A549 (cell line): ENCODE measurements at regions not wholly inside any gene's neighbourhood (a gene's known extent, or its start where the extent isn't known, plus 50 kb on each side); places are given as distances from the start of the nearest gene placed in this dataset.

Experiments used
- ATAC-seq, 2 experiments: fragments of 200-7000 bp in 1 of 2; fragments of >200 bp in 1 of 2; cut with Nextera tagmentation in 1 of 2; cut with Tn5 transposase in 1 of 2; 3 replicates each; pipeline versions ENCODE4 v1.8.0 to v1.9.1; 2018 to 2020; ENCODE audit warnings: mild to moderate bottlenecking in 1 of 2, moderate library complexity in 1 of 2
- CTCF ChIA-PET: fragments of 300-600 bp; sonication (Branson Sonifier 250); formaldehyde crosslinking; extraction: SDS; loops from one replicate; lab custom pipeline; 2021; ENCODE audit warnings: antibody characterized with exemption, inconsistent platforms; lab: Yijun Ruan, JAX
- POLR2A ChIA-PET: fragments of 350-600 bp; formaldehyde crosslinking; extraction: SDS; loops from one replicate; lab custom pipeline; 2021; ENCODE audit warnings: antibody characterized with exemption, inconsistent platforms; lab: Yijun Ruan, JAX
- DNase-seq, 2 experiments: peaks; one replicate each; pipeline versions ENCODE4 v3.0.0 to v3.0.0-alpha.2; 2011 to 2016; ENCODE audit warnings: low read depth in 1 of 2, low spot score in 1 of 2
- FAIRE-seq: peaks from 2 replicates; lab custom pipeline; 2011; peaks lifted over from hg19 to GRCh38; lab: Jason Lieb, UNC
- H3K27ac ChIP-seq, 2 experiments: fragments of >200 bp; sonication (Bioruptor Twin); formaldehyde crosslinking; 3 replicates each; pipeline ENCODE4 v1.5.1; 2016 to 2017
- H3K4me1 ChIP-seq: fragments of >200 bp; sonication (Bioruptor Twin); formaldehyde crosslinking; 3 replicates; pipeline ENCODE4 v1.6.1; 2016
- H3K4me2 ChIP-seq: fragments of >200 bp; sonication (Bioruptor Twin); formaldehyde crosslinking; 3 replicates; pipeline ENCODE4 v1.6.1; 2016
- H3K4me3 ChIP-seq: fragments of >200 bp; sonication (Bioruptor Twin); formaldehyde crosslinking; 3 replicates; pipeline ENCODE4 v1.5.1; 2016
- H3K9me3 ChIP-seq: fragments of >200 bp; sonication (Bioruptor Twin); formaldehyde crosslinking; 3 replicates; pipeline ENCODE4 v1.6.1; 2016
- BCL3 ChIP-seq: fragments of >200 bp; sonication (Bioruptor Twin); formaldehyde crosslinking; IDR thresholded peaks from 3 replicates; pipeline ENCODE4 v1.6.1; 2016
- BHLHE40 ChIP-seq: IDR thresholded peaks from 2 replicates; pipeline ENCODE4 v1.6.1; 2012; ENCODE audit warnings: low read depth, low read length, inconsistent platforms
- CBX8 ChIP-seq: fragments of 200-600 bp; sonication (generic); IDR thresholded peaks from 2 replicates; pipeline ENCODE4 v1.6.1; 2016
- CEBPB ChIP-seq, 2 experiments: fragments of >200 bp in 1 of 2; sonication (Bioruptor Twin) in 1 of 2; formaldehyde crosslinking in 1 of 2; IDR thresholded peaks; 2 replicates each; pipeline ENCODE4 v1.6.1; 2012 to 2016
- CHD2 ChIP-seq: fragments of 150-350 bp; IDR thresholded peaks from 2 replicates; pipeline ENCODE4 v1.6.1; 2014; ENCODE audit warnings: low read length; ENCODE audit not compliant: partially characterized antibody
- CHD4 ChIP-seq: fragments of 200-600 bp; sonication (generic); IDR thresholded peaks from 2 replicates; pipeline ENCODE4 v1.6.1; 2016; ENCODE audit warnings: antibody characterized with exemption, mild to moderate bottlenecking, borderline replicate concordance
- EHF ChIP-seq: fragments of 250-450 bp; sonication (Bioruptor Pico); IDR thresholded peaks from 2 replicates; pipeline ENCODE4 v1.5.0; 2020; ENCODE audit warnings: mild to moderate bottlenecking
- FOSB ChIP-seq: fragments of 250-450 bp; sonication (Bioruptor Pico); IDR thresholded peaks from 2 replicates; pipeline ENCODE4 v1.5.0; 2020; ENCODE audit warnings: mild to moderate bottlenecking, moderate library complexity
- FOXS1 ChIP-seq: fragments of 250-450 bp; sonication (Bioruptor Pico); IDR thresholded peaks from 2 replicates; pipeline ENCODE4 v1.5.0; 2020; ENCODE audit warnings: mild to moderate bottlenecking, moderate library complexity
- HDAC2 ChIP-seq: fragments of 200-600 bp; sonication (generic); IDR thresholded peaks from 2 replicates; pipeline ENCODE4 v1.6.1; 2016
- HOXA7 ChIP-seq: fragments of 250-450 bp; sonication (Bioruptor Pico); IDR thresholded peaks from 2 replicates; pipeline ENCODE4 v1.5.0; 2020; ENCODE audit warnings: mild to moderate bottlenecking, moderate library complexity
- HOXB13 ChIP-seq: fragments of 250-450 bp; sonication (Bioruptor Pico); IDR thresholded peaks from 2 replicates; pipeline ENCODE4 v1.5.0; 2020; ENCODE audit warnings: low read depth, mild to moderate bottlenecking, moderate library complexity
- JUNB ChIP-seq: fragments of >200 bp; sonication (Bioruptor Twin); formaldehyde crosslinking; IDR thresholded peaks from 2 replicates; pipeline ENCODE4 v1.6.1; 2016
- KDM1A ChIP-seq: fragments of 200-600 bp; sonication (generic); IDR thresholded peaks from 2 replicates; pipeline ENCODE4 v1.6.1; 2016; ENCODE audit warnings: low read depth, mild to moderate bottlenecking
- NFE2L2 ChIP-seq: fragments of 150-350 bp; conservative IDR thresholded peaks from 2 replicates; pipeline ENCODE4 v1.6.1; 2014; ENCODE audit warnings: low read length
- NPAS2 ChIP-seq: fragments of 250-450 bp; sonication (Bioruptor Pico); IDR thresholded peaks from 2 replicates; pipeline ENCODE4 v1.8.0; 2022; ENCODE audit warnings: mild to moderate bottlenecking, moderate library complexity, borderline replicate concordance
- RAD21 ChIP-seq, 2 experiments: fragments of >200 bp in 1 of 2; sonication (Bioruptor Twin) in 1 of 2; formaldehyde crosslinking in 1 of 2; IDR thresholded peaks in 1 of 2; conservative IDR thresholded peaks in 1 of 2; 2 replicates in 1 of 2; 3 replicates in 1 of 2; pipeline ENCODE4 v1.6.1; 2012 to 2018; ENCODE audit warnings: inconsistent platforms in 1 of 2
- RARB ChIP-seq: fragments of 250-450 bp; sonication (Bioruptor Pico); IDR thresholded peaks from 2 replicates; pipeline ENCODE4 v1.8.0; 2021; ENCODE audit warnings: mild to moderate bottlenecking, moderate library complexity
- RCOR1 ChIP-seq: fragments of 150-350 bp; IDR thresholded peaks from 2 replicates; pipeline ENCODE4 v1.6.1; 2014; ENCODE audit warnings: antibody characterized with exemption, low read length, low read depth
- REST ChIP-seq: fragments of 200-600 bp; sonication (generic); IDR thresholded peaks from 2 replicates; pipeline ENCODE4 v1.6.1; 2016; ENCODE audit warnings: antibody characterized with exemption, mild to moderate bottlenecking, moderate library complexity
- RFX5 ChIP-seq: fragments of 450-650 bp; IDR thresholded peaks from 2 replicates; pipeline ENCODE4 v1.7.1; 2014; ENCODE audit warnings: antibody characterized with exemption, mild to moderate bottlenecking, moderate library complexity
- RNF2 ChIP-seq: fragments of 200-600 bp; sonication (generic); IDR thresholded peaks from 2 replicates; pipeline ENCODE4 v1.6.1; 2016; ENCODE audit warnings: low read depth, mild to moderate bottlenecking, antibody characterized with exemption, moderate library complexity, borderline replicate concordance
- SREBF2 ChIP-seq: fragments of 450-650 bp; IDR thresholded peaks from 2 replicates; pipeline ENCODE4 v1.6.1; 2014; ENCODE audit warnings: mild to moderate bottlenecking, moderate library complexity
- TFCP2L1 ChIP-seq: fragments of 250-450 bp; sonication (Bioruptor Pico); IDR thresholded peaks from 2 replicates; pipeline ENCODE4 v1.5.0; 2021; ENCODE audit warnings: mild to moderate bottlenecking
- ZC3H11A ChIP-seq: fragments of 450-650 bp; IDR thresholded peaks from 2 replicates; pipeline ENCODE4 v1.6.1; 2014; ENCODE audit warnings: antibody characterized with exemption, mild to moderate bottlenecking
- ZNF302 ChIP-seq: fragments of 250-450 bp; sonication (Bioruptor Pico); IDR thresholded peaks from 2 replicates; pipeline ENCODE4 v1.9.0; 2021; ENCODE audit warnings: inconsistent platforms, mild to moderate bottlenecking, moderate library complexity
- ZSCAN20 ChIP-seq: fragments of 250-450 bp; sonication (Bioruptor Pico); IDR thresholded peaks from 2 replicates; pipeline ENCODE4 v1.8.0; 2022; ENCODE audit warnings: mild to moderate bottlenecking, moderate library complexity
- WGBS: methylation state at CpG from one replicate; pipeline ENCODE4 v1.1.6; 2017; ENCODE audit errors: missing lambda C conversion rate; 5-methylcytosine and 5-hydroxymethylcytosine counted together
- TF ChIP-seq, protein P1 (sequence below): IDR thresholded peaks from 2 replicates; pipeline ENCODE4 v1.6.1; 2012; ENCODE audit warnings: low read depth, borderline replicate concordance

GRCh38 chr11:112310848-112311247 lies 50.2 kb upstream of the PLET1 start:
- WGBS: 88% methylated on average over 7 of the region's 8 CpGs
- no peak overlapping the region for H3K4me2 ChIP-seq
- ChIA-PET POLR2A (interaction anchor here (1.1 kb wide), 1 partner anchor 9 kb away, joined by 3 read pairs; no protein-coding TSS in a partner anchor), CTCF (interaction anchor here (0.9 kb wide), 1 partner anchor 819 kb away, joined by 3 read pairs; no protein-coding TSS in a partner anchor)
- ATAC-seq (no peak), DNase-seq (no peak), FAIRE-seq (no peak)
- H3K4me3 ChIP-seq: no peak overlapping the region
- H3K4me1 ChIP-seq: peaks cover 4% of the 10 kb centered on the region; the same call in 1 of the 3 replicates
- peak overlapping the region in 1 of 2 experiments; percentile 50; a peak in 1 of 6 replicates for H3K27ac ChIP-seq
- no peaks in the 10 kb centered on the region for H3K9me3 ChIP-seq
- TF ChIP-seq CBX8 (no peak), BHLHE40 (no peak), REST (no peak), BCL3 (no peak), RARB (CRISPR knock-in tag) (no peak), TFCP2L1 (no peak), RFX5 (no peak), SREBF2 (no peak), NFE2L2 (no peak), RAD21 (conservative IDR thresholded peaks at IDR 0.05 in 1 of 2, IDR thresholded peaks at IDR 0.05 in 1 of 2) (no peak), CHD2 (no peak), KDM1A (no peak), CEBPB (IDR thresholded peaks at IDR 0.05) (no peak), RCOR1 (no peak), FOXS1 (no peak), ZSCAN20 (CRISPR knock-in tag) (no peak)
- TF ChIP-seq, protein P1, sequence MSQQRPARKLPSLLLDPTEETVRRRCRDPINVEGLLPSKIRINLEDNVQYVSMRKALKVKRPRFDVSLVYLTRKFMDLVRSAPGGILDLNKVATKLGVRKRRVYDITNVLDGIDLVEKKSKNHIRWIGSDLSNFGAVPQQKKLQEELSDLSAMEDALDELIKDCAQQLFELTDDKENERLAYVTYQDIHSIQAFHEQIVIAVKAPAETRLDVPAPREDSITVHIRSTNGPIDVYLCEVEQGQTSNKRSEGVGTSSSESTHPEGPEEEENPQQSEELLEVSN: no peak
- TF ChIP-seq, all 56 proteins: peak for 0

- ChIA-PET CTCF (interaction anchor here (0.6 to 1.5 kb wide), 2 partner anchors 26 to 27 kb away, joined by 3 to 5 read pairs; no protein-coding TSS in a partner anchor), POLR2A (no interaction called here)
- Histone ChIP-seq H3K27ac (peak overlapping the region in 1 of 2 experiments; percentile 48; a peak in 2 of 6 replicates), H3K4me3 (no peak overlapping the region), H3K9me3 (peaks cover 7% of the 10 kb centered on the region), H3K4me2 (no peak overlapping the region), H3K4me1 (peaks cover 17% of the 10 kb centered on the region)
- DNase-seq: no peak
- 83% methylated on average over 8 of the region's 8 CpGs for WGBS
- FAIRE-seq: no peak
- no peak for ATAC-seq
- TF ChIP-seq ZNF302 (CRISPR knock-in tag) (no peak), CHD4 (no peak), NPAS2 (no peak), HOXA7 (CRISPR knock-in tag) (no peak), HDAC2 (no peak), FOXS1 (no peak), KDM1A (no peak), CEBPB (IDR thresholded peaks at IDR 0.05) (no peak), RAD21 (conservative IDR thresholded peaks at IDR 0.05 in 1 of 2, IDR thresholded peaks at IDR 0.05 in 1 of 2) (no peak), HOXB13 (CRISPR knock-in tag) (no peak), FOSB (CRISPR knock-in tag) (no peak), ZC3H11A (no peak), REST (no peak), CHD2 (no peak), CBX8 (no peak), JUNB (no peak), EHF (no peak), RARB (CRISPR knock-in tag) (no peak), RNF2 (no peak), SREBF2 (no peak)
Observed at GRCh38 chr11:112315057-112315720, 54.5 kb upstream of the PLET1 start.
